Peyer's patch (tissue), 4 donors: ENCODE measurements at regions not wholly inside any gene's neighbourhood (a gene's known extent, or its start where the extent isn't known, plus 50 kb on each side); places are given as distances from the start of the nearest gene placed in this dataset.
"Not testable (repeated sequence)": the region's sequence is repeated elsewhere in the genome, so short reads cannot be mapped to it uniquely, and the experiment has no call there.

Source experiments
- DNase-seq, 3 donors: peaks; one replicate each; pipeline ENCODE4 v3.0.0-alpha.2; 2017 to 2019
- H3K27ac ChIP-seq, 4 donors: fragments of 200-600 bp; sonication (generic); one replicate each; pipeline ENCODE4 v1.5.1; 2016 to 2019
- H3K27me3 ChIP-seq, 2 donors: fragments of 200-600 bp; sonication (generic); one replicate each; pipeline ENCODE4 v1.5.1; 2019
- H3K36me3 ChIP-seq, 3 donors: fragments of 200-600 bp; sonication (generic); one replicate each; pipeline ENCODE4 v1.5.1; 2016 to 2019
- H3K4me1 ChIP-seq, 4 donors: fragments of 200-600 bp; sonication (generic); one replicate each; pipeline ENCODE4 v1.5.1; 2016 to 2019
- H3K4me3 ChIP-seq, 4 donors: fragments of 200-600 bp; sonication (generic); 1 replicate in 3 of 4; 2 replicates in 1 of 4; pipeline ENCODE4 v1.5.1; 2016 to 2019; ENCODE audit warnings: mild to moderate bottlenecking in 1 of 4
- H3K9me3 ChIP-seq, 4 donors: fragments of 200-600 bp; sonication (generic); one replicate each; pipeline ENCODE4 v1.5.1; 2016 to 2019; ENCODE audit warnings: mild to moderate bottlenecking in 1 of 4
- CTCF ChIP-seq, 6 experiments: fragments of 450-650 bp in 4 of 6; fragments of 200-600 bp in 2 of 6; sonication (generic) in 1 of 6; IDR thresholded peaks; one replicate each; pipeline ENCODE4 v1.5.1; 2017 to 2019; ENCODE audit warnings: antibody characterized with exemption in 6 of 6, mild to moderate bottlenecking in 3 of 6, moderate library complexity in 1 of 6
- POLR2A ChIP-seq, 2 donors: fragments of 450-650 bp; IDR thresholded peaks; one replicate each; pipeline ENCODE4 v1.5.1; 2017; ENCODE audit warnings: antibody characterized with exemption in 2 of 2, mild to moderate bottlenecking in 2 of 2, moderate library complexity in 2 of 2

GRCh38 chrY:7663261-7663660, 751.7 kb upstream of the AMELY start:
- Histone ChIP-seq H3K4me3 (no peak overlapping the region), H3K9me3 (no peaks in the 10 kb centered on the region), H3K27ac (no peak overlapping the region), H3K27me3 (no peaks in the 10 kb centered on the region), H3K36me3 (no peaks in the 10 kb centered on the region), H3K4me1 (no peaks in the 10 kb centered on the region)
- DNase-seq = no peak
- TF ChIP-seq POLR2A (IDR thresholded peaks at IDR 0.05) (no peak), CTCF (IDR thresholded peaks at IDR 0.05) (no peak)

- TF ChIP-seq CTCF (IDR thresholded peaks at IDR 0.05) (no peak), POLR2A (IDR thresholded peaks at IDR 0.05) (no peak)
- Histone ChIP-seq H3K9me3 (no peaks in the 10 kb centered on the region), H3K4me1 (no peaks in the 10 kb centered on the region), H3K36me3 (no peaks in the 10 kb centered on the region), H3K4me3 (no peak overlapping the region), H3K27ac (no peak overlapping the region), H3K27me3 (no peaks in the 10 kb centered on the region)
- DNase-seq = no peak
These were observed 747.5 kb upstream of the AMELY start for GRCh38 chrY:7659047-7659446.

GRCh38 chrY:7656596-7656995, 745.0 kb upstream of the AMELY start:
- no peak overlapping the region for H3K4me3 ChIP-seq
- H3K27me3 ChIP-seq = no peaks in the 10 kb centered on the region
- no peak overlapping the region for H3K27ac ChIP-seq
- DNase-seq = no peak
- no peaks in the 10 kb centered on the region for H3K36me3 ChIP-seq
- TF ChIP-seq POLR2A (IDR thresholded peaks at IDR 0.05) (no peak), CTCF (IDR thresholded peaks at IDR 0.05) (no peak)
- no peaks in the 10 kb centered on the region for H3K9me3 ChIP-seq
- H3K4me1 ChIP-seq = no peaks in the 10 kb centered on the region

GRCh38 chrY:7654985-7655384, 743.4 kb upstream of the AMELY start:
- no peak for DNase-seq
- TF ChIP-seq CTCF (IDR thresholded peaks at IDR 0.05) = no peak
- no peak for TF ChIP-seq POLR2A (IDR thresholded peaks at IDR 0.05)
- H3K9me3 ChIP-seq = no peaks in the 10 kb centered on the region
- H3K36me3 ChIP-seq = no peaks in the 10 kb centered on the region
- no peak overlapping the region for H3K4me3 ChIP-seq
- H3K4me1 ChIP-seq = no peaks in the 10 kb centered on the region
- H3K27me3 ChIP-seq = no peaks in the 10 kb centered on the region
- H3K27ac ChIP-seq = no peak overlapping the region

- not testable (repeated sequence) for H3K4me3 ChIP-seq, DNase-seq, H3K27ac ChIP-seq, H3K4me1 ChIP-seq, H3K9me3 ChIP-seq, H3K27me3 ChIP-seq, H3K36me3 ChIP-seq
These were observed 738.3 kb upstream of the AMELY start for GRCh38 chrY:7649866-7650265.
